C1 segment of cervical spinal cord (tissue), 14 donors: ENCODE measurements at regions not wholly inside any gene's neighbourhood (a gene's known extent, or its start where the extent isn't known, plus 50 kb on each side); places are given as distances from the start of the nearest gene placed in this dataset.
"Not testable (repeated sequence)": the region's sequence is repeated elsewhere in the genome, so short reads cannot be mapped to it uniquely, and the experiment has no call there.

Experiments used
- DNase-seq, 14 donors: peaks; one replicate each; lab custom pipeline; 2025; lab: John Stamatoyannopoulos, UW

GRCh38 chr14:89533136-89533535, 116.1 kb upstream of the FOXN3 start:
- DNase-seq = no peak

DNA sequence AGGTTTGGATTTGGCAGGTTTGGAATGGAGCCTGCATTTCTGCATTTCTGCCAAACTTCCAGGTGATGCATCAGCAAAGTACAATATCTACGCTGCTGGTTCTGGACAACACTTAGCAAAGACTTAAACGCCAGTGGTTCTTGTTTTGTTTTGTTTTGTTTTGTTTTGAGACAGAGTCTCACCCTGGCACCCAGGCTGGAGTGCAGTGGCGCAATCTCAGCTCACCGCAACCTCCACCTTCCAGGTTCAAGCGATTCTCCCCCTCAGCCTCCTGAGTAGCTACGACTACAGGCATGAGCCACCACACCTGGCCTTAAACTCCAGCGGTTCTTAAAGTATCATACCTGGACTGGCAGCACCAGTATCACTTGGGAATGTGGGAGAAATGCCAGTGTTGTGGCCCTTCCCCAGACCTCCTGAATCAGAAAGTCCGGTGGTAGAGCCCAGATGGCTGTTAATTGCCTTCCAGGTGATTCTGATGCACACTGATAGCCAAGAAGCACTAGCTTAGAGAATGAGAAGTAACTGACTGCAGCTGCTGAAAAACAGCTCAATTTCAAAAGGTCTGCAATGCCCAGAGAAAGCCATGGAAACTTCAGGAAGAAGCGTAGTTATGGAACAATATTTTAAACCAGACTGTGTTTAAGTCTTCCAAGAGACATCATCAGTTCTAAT, 114.8 kb upstream of the FOXN3 start:
- peak in 1 of 14 donors; percentile 5 for DNase-seq

DNA sequence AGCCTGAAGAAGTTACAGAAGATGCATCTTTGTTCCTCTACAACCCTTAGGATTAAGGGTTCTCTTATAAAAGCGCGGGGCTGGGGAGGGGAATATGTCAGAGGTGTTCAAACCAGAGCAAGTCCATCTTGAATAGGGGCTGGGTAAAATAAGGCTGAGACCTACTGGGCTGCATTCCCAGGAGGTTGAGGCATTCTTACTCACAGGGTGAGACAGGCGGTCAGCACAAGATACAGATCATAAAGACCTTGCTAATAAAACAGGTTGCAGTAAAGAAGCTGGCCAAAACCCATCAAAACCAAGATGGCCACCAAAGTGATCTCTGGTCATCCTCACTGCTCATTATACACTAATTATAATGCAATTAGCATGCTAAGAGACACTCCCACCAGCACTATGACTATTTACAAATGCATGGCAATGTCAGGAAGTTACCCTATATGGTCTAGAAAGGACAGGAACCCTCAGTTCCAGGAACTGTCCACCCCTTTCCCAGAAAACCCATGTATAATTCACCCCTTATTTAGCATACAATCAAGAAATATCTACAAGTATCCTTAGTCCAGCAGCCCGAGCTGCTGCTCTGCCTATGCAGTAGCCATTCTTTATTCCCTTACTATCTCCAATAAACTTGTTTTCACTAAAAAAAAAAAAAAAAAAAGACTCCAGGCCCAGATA, 108.1 kb upstream of the FOXN3 start:
- no peak for DNase-seq

DNA sequence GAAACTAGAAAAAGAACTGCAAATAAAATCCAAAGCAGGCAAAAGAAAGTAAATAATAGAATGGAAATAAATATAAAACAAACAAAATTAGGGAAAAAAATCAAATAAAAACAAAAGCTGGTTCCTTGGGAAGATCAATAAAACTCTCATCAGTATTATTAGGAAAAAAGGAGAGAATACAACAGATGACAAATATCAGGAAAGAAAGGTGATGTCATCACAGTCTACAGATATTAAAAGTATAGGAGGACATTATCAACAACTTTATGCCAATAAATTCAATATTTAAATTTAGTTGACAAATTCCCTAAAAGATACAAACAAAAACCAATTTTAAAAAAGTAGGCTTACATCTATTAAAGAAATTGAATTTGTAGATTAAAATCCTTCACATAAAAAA, 107.4 kb upstream of the FOXN3 start:
- DNase-seq = no peak

DNA sequence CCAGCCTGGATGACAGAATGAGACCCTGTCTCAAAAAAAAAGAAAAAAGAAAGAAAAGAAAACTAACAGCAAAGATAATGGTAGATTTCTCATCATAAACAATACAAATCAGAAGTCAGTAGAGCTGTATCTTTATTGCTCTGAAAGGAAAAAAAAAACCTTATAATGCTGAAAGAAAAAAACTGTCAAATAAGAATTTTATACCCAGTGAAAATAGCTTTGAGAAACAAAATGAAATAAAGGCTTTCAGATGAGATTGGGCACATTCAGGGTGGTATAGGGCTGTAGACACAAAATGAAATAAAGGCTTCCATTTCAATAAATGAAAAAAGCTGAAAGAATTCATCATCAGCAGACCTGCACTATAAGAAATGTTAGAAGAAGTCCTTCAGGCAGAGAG, 105.0 kb upstream of the FOXN3 start:
- DNase-seq = no peak

DNA sequence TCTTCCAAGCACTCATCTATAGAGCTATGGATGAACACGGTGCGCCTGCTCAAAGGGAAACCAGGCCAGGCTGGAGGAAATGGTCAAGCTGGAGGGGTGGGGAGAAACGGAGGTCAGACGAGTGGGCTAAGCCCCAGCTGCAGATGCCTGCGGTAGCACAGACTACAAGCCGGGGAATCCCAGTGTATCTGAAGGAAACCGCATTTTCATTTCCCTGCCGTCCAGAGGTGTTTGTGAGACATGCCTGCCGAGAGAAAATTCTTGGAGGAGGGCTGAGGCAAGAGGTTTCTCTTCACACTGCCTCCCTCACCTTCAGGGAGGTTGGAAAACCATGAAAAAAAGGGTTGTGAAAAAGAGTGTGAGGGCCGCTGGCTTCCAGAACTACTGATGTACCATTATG, 102.0 kb upstream of the FOXN3 start:
- DNase-seq = no peak

DNA sequence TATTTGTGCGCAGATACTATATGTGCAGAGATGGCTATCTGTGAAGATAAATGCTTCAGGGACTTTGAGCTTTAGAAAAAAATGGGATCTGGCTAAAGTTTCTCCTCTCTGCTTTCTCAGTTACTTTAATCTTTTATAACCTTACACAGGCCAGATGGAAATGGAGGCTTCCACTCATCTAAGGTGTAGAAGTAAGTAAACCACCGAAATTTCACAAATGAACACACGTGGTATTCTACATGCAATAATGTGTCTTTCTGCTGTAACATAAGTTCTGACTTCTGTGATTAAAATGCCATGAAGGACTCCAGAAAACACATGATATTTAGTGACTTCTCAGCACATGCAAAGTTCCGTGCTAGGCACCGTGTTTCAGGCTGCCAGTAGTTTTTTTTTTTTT, 99.1 kb upstream of the FOXN3 start:
- no peak for DNase-seq

GRCh38 chr14:89514601-89515000, 97.6 kb upstream of the FOXN3 start:
- DNase-seq = no peak

DNA sequence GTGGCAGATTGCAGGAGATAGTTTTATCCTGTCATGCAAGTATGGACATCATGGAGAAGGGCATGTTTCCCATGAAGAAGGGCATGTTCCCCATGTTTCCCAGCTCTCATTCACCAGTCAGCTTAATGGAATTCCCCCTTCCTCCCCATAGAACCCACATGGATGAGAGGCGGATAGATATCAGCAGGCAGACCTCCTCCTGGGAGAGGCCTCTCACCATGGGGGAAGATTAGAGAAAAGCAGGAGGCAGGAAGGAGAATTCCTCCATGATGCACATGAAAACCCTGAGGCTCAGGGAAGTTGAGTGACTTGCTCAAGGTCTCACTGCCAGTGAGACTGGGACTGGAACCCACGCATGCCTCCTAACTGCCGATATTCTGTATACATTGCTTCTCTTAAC, 92.9 kb upstream of the FOXN3 start:
- no peak for DNase-seq

GRCh38 chr14:89508863-89509262, 91.8 kb upstream of the FOXN3 start:
- no peak for DNase-seq

DNA sequence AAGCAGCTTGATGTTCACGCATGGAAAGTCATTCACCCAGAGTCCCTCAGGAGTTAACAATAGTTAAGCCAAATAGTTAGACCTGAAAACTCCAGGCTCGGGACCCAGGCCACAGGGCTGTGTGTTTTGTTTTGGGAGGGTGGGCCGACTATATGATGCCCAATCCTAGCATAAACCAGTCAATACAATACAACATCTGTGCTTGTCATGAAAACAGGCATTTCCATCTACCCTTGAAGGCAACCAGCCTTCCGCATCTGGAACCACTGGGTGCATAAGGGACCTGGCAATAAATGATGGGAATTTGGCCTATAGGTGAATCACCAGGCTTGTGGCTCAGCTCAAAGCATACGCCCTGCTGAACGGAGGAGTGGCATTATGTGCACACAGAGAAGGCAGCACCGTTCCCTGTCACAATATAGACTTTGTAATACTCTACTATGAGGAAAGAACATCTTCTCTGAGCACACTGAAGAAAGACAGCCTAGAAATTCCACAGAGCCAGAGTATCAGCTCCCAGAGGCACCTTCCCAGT, 91.0 kb upstream of the FOXN3 start:
- DNase-seq = no peak

- DNase-seq = no peak
Observed at GRCh38 chr14:89507521-89507920, 90.5 kb upstream of the FOXN3 start.

DNA sequence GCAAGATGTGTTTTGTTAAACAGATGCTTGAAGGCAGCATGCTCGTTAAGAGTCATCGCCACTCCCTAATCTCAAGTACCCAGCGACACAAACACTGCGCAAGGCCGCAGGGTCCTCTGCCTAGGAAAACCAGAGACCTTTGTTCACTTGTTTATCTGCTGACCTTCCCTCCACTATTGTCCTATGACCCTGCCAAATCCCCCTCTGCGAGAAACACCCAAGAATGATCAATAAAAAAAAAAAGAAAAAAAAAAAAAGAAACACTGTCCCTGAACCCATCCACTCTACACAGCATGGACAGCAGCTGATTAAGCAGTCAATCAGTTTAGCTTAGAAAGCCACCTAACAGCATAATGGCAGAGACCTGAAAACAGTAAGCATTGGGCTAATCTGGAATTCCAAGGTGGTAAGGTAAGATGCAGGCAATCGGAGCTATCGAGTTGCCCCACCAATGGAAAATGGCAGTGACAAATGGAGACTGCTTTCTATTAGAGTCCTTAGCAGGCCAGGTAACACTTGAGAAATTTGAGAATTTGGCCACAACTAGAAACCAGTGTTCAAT, 89.9 kb upstream of the FOXN3 start:
- DNase-seq = not testable (repeated sequence)

DNA sequence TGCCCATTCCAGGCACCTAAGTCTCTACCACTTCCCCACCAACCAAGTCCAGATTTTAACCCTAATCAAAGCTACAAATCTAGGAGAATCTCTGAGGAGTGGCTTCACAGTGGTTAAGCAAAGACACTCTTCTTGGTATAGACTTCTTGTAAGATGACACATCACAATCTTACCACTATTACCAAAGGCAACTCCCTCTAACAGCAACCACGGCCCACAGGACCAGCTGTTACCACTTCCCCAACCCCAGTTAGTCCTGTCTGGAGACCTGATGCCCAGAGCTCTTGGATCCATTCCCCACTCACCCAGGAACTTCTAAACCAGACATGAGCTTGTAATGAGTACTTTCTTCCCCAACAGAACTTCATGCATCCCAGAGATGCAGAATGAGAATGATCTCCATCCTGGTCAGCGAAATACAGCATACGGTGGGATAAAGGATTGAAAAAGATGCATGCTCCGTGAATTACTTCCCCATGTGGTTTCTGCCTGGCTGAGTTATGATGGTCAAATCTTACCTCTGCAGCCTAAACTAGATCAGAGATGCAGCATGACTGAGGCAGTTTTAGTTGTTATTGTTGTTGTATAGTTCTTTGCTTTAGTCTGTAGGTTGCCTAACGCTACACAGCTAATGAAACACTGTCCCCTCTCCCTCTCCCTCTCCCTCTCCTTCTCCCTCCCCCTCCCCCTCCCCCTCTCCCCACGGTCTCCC, 87.7 kb upstream of the FOXN3 start:
- DNase-seq = no peak

DNA sequence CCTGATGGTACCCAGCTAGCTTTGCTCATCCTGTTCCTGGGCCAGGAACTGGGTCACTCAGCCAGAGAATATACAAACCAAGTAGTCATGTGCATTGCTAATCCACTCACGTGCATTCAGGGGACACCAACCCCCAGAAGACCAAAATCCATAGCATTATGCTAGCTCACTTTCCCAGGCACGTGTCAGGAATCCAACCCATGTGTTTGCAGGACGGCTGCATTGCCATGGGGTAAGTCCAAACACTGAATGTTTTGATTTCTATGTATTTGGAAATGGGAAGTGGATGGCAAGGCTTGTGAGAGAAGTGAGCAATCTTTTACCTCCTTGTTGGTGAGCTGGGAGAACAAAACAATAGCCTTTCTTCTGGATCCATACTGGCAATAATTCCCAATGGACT, 87.1 kb upstream of the FOXN3 start:
- no peak for DNase-seq

DNA sequence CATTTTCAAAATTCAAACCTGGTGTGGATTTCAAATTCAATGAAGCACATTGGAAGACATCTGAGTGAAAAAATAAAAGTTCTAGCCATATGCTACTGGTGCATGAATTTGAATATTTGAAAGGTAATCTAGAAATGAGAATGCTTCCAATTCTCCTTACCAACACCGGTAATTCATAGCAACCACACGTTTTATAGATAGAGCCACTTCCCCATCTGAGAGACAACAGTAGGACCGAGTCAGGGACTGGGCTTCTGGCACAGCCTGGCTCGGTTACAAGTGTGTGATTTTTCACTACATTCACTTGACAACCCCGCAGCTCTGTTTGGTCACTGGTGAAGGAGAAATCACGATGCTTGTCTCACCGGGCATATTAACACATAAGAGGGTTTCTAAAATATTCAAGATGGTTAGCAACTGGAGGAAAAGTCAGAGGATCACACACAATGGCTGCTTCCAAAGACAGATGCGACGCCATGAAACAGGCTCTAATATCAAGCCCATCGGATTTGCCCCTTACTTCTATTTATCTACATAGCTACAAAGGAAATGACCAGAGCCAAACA, 86.5 kb upstream of the FOXN3 start:
- DNase-seq = peak in 1 of 14 donors; percentile 45

GRCh38 chr14:89502966-89503365, 85.9 kb upstream of the FOXN3 start:
- peak in 1 of 14 donors; percentile 11 for DNase-seq

DNA sequence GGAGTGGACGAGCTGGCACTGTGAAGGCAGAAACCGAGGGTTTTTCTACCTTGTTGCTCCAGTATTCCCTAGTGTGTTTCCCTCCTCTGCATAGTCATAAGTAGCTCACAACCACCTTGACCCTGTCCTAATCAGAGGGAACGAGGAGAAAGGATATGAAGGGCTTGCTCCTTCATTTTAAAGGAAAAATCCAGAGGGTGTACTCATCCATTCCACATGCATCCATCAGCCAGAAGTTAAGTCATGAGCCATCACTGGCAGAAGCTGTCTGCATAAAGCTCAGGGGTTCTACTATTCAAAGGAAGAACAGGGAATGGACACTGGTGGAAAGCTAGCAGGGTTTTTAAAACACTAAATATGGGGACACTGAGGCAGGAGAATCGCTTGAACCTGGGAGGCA, 84.3 kb upstream of the FOXN3 start:
- DNase-seq = no peak

GRCh38 chr14:89500303-89500702, 83.3 kb upstream of the FOXN3 start:
- no peak for DNase-seq

DNA sequence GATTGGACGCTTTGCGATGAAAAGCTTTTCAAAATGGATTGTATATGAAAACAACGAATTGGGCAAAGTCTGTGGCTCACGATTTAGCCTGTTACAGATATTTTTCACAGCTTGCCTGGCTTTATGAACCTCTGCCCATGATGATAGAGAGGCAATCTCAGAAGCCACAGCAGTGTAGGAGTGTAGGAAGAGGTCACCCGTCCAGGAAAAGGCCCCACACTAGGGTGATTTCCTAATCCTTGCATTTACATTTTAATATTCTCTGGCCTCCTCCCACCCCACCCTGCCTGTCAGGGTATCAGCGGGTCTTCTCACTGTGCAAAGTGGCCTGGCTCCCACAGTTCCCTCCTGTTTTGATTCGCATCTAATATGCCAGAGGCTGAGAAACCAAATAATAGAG, 81.8 kb upstream of the FOXN3 start:
- no peak for DNase-seq

DNA sequence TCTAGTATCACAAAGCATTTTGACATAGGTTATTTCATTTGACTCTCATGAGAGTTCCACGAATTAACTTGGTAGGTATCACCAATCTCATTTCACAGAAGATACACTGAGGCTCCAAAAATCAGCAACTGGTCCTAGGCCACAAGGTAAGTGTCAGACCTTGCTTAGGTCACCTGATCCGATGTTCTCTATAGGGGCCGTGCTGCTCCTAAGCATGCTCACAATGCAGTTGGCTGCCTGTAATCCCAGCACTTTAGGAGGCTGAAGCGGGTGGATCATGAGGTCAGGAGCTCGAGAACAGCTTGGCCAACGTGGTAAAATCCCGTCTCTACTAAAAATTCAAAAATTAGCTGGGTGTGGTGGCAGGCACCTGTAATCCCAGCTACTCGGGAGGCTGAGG, 78.7 kb upstream of the FOXN3 start:
- DNase-seq = no peak
